PC-9 (cell line): ENCODE measurements at regions not wholly inside any gene's neighbourhood (a gene's known extent, or its start where the extent isn't known, plus 50 kb on each side); places are given as distances from the start of the nearest gene placed in this dataset.

Source experiments
- BruUV-seq: library from RNA; stranded (reverse); fragments of 400-500 nt; replicated peaks from 2 replicates; lab custom pipeline; 2021; lab: Mats Ljungman, UMichigan
- CTCF ChIA-PET: fragments of 300-600 bp; sonication (Branson Sonifier 250); formaldehyde crosslinking; loops from one replicate; lab custom pipeline; 2022; ENCODE audit warnings: antibody characterized with exemption; lab: Charles Lee
- POLR2A ChIA-PET: fragments of 300-600 bp; sonication (Branson Sonifier 250); formaldehyde crosslinking; loops from one replicate; lab custom pipeline; 2022; ENCODE audit warnings: antibody characterized with exemption; ENCODE audit not compliant: unreplicated experiment; lab: Charles Lee
- DNase-seq, 2 experiments: peaks; one replicate each; pipeline versions ENCODE4 v3.0.0 to v3.0.0-alpha.2; 2015 to 2022; ENCODE audit warnings: mixed read lengths in 1 of 2
- H2AFZ ChIP-seq: fragments of 200-600 bp; sonication (generic); 2 replicates; pipeline ENCODE4 v1.8.1; 2017; ENCODE audit warnings: antibody characterized with exemption
- H3F3A ChIP-seq: fragments of 200-600 bp; sonication (generic); 2 replicates; pipeline ENCODE4 v1.8.1; 2017; ENCODE audit warnings: antibody characterized with exemption, mild to moderate bottlenecking, low read depth; ENCODE audit not compliant: insufficient read depth
- H3K27ac ChIP-seq: fragments of 200-600 bp; sonication (generic); 2 replicates; pipeline ENCODE4 v1.6.1; 2016; ENCODE audit warnings: mixed run types
- H3K27me3 ChIP-seq: fragments of 200-600 bp; sonication (generic); 2 replicates; pipeline ENCODE4 v1.6.1; 2016; ENCODE audit warnings: low read depth, mixed run types; ENCODE audit not compliant: insufficient read depth
- H3K36me3 ChIP-seq: fragments of 200-600 bp; sonication (generic); 2 replicates; pipeline ENCODE4 v1.6.1; 2016; ENCODE audit warnings: low read depth, mixed run types
- H3K4me1 ChIP-seq: fragments of 200-600 bp; sonication (generic); replicated peaks from 2 replicates; pipeline ENCODE4 v1.6.1; 2016; ENCODE audit warnings: mixed run types; ENCODE audit not compliant: insufficient read depth
- H3K4me2 ChIP-seq: fragments of 200-600 bp; sonication (generic); 2 replicates; pipeline ENCODE4 v1.6.1; 2017; ENCODE audit warnings: mixed run types
- H3K4me3 ChIP-seq: fragments of 200-600 bp; sonication (generic); 2 replicates; pipeline ENCODE4 v1.6.1; 2016; ENCODE audit warnings: mixed run types
- H3K79me2 ChIP-seq: fragments of 200-600 bp; sonication (generic); 2 replicates; pipeline ENCODE4 v1.6.1; 2017; ENCODE audit warnings: low read depth, mixed run types
- H3K9me2 ChIP-seq: fragments of 200-600 bp; sonication (generic); 2 replicates; pipeline ENCODE4 v1.8.1; 2017; ENCODE audit warnings: mild to moderate bottlenecking; ENCODE audit not compliant: insufficient read depth
- H3K9me3 ChIP-seq: fragments of 200-600 bp; sonication (generic); 2 replicates; pipeline ENCODE4 v1.8.1; 2016; ENCODE audit warnings: low read depth; ENCODE audit not compliant: insufficient read depth
- H4K20me1 ChIP-seq: fragments of 200-600 bp; sonication (generic); 2 replicates; pipeline ENCODE4 v1.8.1; 2017; ENCODE audit not compliant: insufficient read depth
- EZH2 ChIP-seq: fragments of 200-600 bp; sonication (generic); IDR thresholded peaks from 2 replicates; pipeline ENCODE4 v1.8.0; 2017; ENCODE audit warnings: antibody characterized with exemption, low read depth
- intact Hi-C: fragments of 100-400 bp; cut with micrococcal nuclease; formaldehyde crosslinking; loops from one replicate; pipeline ENCODE4 v1.10.0; 2022; ENCODE audit not compliant: unreplicated experiment
- TF ChIP-seq, protein P1 (sequence below): fragments of 200-600 bp; sonication (generic); conservative IDR thresholded peaks from 2 replicates; pipeline ENCODE4 v1.6.1; 2017; ENCODE audit warnings: mixed run types, antibody characterized with exemption, mild to moderate bottlenecking, moderate library complexity

DNA sequence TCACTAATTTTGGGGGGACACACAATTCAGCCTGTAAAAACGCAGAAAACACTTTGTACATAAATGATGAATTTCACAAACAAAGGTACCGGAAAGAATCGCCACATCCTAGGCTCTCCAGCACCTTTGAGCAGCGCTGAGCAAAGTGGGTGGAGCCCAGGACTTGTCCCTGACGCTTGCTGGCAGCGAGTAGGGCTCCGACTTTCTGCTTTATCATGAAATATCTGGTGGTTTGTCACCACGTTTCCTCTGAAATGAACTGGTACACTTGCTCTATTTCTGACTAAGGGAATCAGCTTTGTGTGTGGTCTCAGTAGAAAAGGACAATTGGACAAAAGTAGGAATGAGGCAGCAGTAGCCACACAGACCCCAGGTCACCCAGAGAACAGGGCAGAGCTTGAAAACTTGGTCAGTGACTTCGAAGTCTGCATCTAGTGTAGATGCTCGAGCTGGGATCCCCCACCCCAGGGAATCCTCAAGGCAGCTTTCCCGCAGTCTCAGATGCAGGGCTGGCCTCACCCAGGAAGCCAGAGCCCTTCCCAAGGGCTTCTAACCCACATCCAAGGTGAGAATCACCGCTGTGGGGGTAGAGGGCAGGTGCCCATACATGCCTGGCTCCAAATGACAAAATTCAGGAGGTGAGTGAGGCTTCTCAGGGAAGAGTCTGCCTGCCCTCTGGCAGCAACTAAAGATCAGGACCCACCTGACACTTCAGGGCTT, 85.3 kb upstream of the SOX1 start:
- POLR2A ChIA-PET: no interaction called here
- CTCF ChIA-PET: no interaction called here

DNA sequence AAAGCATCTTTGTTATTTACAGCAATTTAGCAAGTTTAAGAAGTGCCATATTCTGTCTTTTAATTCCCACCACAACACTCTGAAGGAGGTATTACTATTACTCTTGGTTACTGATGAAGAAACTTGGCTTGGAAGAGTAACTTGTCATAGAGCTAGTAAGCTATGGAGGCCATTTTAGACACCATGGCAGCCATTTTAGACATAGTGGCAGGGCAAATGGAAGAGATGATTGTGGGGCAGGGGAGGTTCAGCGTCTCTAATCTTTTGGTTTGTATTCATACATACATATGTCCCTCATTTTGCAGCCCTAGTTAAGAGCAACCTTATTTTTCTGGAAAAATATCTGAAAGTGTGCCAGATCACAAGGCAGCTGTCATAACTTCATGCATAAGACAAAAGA, 82.6 kb upstream of the SOX1 start:
- Histone ChIP-seq H4K20me1 (no peaks in the 10 kb centered on the region), H3F3A (no peaks in the 10 kb centered on the region), H3K36me3 (no peaks in the 10 kb centered on the region), H3K9me3 (no peaks in the 10 kb centered on the region), H3K27ac (no peak overlapping the region), H2AFZ (no peak overlapping the region), H3K4me3 (no peak overlapping the region), H3K79me2 (no peaks in the 10 kb centered on the region), H3K27me3 (peaks cover 32% of the 10 kb centered on the region), H3K4me2 (no peak overlapping the region), H3K4me1 (no peaks in the 10 kb centered on the region), H3K9me2 (no peaks in the 10 kb centered on the region)
- ChIA-PET POLR2A (no interaction called here), CTCF (no interaction called here)
- TF ChIP-seq, protein P1, sequence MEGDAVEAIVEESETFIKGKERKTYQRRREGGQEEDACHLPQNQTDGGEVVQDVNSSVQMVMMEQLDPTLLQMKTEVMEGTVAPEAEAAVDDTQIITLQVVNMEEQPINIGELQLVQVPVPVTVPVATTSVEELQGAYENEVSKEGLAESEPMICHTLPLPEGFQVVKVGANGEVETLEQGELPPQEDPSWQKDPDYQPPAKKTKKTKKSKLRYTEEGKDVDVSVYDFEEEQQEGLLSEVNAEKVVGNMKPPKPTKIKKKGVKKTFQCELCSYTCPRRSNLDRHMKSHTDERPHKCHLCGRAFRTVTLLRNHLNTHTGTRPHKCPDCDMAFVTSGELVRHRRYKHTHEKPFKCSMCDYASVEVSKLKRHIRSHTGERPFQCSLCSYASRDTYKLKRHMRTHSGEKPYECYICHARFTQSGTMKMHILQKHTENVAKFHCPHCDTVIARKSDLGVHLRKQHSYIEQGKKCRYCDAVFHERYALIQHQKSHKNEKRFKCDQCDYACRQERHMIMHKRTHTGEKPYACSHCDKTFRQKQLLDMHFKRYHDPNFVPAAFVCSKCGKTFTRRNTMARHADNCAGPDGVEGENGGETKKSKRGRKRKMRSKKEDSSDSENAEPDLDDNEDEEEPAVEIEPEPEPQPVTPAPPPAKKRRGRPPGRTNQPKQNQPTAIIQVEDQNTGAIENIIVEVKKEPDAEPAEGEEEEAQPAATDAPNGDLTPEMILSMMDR: no peak
- TF ChIP-seq EZH2: no peak
- intact Hi-C loops: no loop called here
- no peak for DNase-seq
- BruUV-seq: no TSS peak

More for the DNA sequence above, 85.3 kb upstream of the SOX1 start:
- Histone ChIP-seq H3K36me3 (no peaks in the 10 kb centered on the region), H3K4me1 (no peaks in the 10 kb centered on the region), H3K9me3 (no peaks in the 10 kb centered on the region), H3F3A (no peaks in the 10 kb centered on the region), H4K20me1 (no peaks in the 10 kb centered on the region), H3K79me2 (no peaks in the 10 kb centered on the region), H3K27ac (no peak overlapping the region), H3K4me2 (no peak overlapping the region), H3K9me2 (no peaks in the 10 kb centered on the region), H3K27me3 (peaks cover 60% of the 10 kb centered on the region), H3K4me3 (no peak overlapping the region), H2AFZ (no peak overlapping the region)
- BruUV-seq: no TSS peak
- intact Hi-C loops: no loop called here
- TF ChIP-seq, protein P1: no peak
- no peak for TF ChIP-seq EZH2
- DNase-seq: no peak

DNA sequence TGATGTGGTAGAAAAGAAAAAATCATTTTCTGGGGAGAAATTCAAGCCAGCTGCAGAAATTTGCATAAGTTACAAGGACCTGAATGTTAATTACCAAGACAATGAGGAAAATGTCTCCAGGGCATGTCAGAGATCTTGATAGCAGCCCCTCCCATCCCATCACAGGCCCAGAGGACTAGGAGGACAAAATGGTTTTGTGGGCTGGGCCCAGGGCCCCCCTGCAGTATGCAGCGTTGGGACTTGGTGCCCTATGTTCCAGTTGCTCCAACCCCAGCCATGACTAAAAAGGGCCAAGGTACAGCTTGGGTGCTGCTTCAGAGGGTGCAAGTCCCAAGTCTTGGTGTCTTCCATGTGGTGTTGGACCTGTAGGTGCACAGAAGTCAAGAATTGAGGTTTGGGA, 76.6 kb upstream of the SOX1 start:
- H3K4me3 ChIP-seq: no peak overlapping the region
- no TSS peak for BruUV-seq
- H3K9me3 ChIP-seq: no peaks in the 10 kb centered on the region
- H3K79me2 ChIP-seq: no peaks in the 10 kb centered on the region
- ChIA-PET CTCF (no interaction called here), POLR2A (no interaction called here)
- no peaks in the 10 kb centered on the region; the same call in 1 of the 2 replicates for H4K20me1 ChIP-seq
- H3K36me3 ChIP-seq: no peaks in the 10 kb centered on the region
- H3K4me2 ChIP-seq: no peak overlapping the region
- TF ChIP-seq, protein P1: no peak
- no peak for TF ChIP-seq EZH2
- H3K4me1 ChIP-seq: no peaks in the 10 kb centered on the region
- H3F3A ChIP-seq: no peaks in the 10 kb centered on the region
- H3K9me2 ChIP-seq: no peaks in the 10 kb centered on the region
- intact Hi-C loops: no loop called here
- H3K27me3 ChIP-seq: peaks cover 22% of the 10 kb centered on the region
- DNase-seq: no peak
- H3K27ac ChIP-seq: no peak overlapping the region
- no peak overlapping the region for H2AFZ ChIP-seq
